Sigmoid colon (tissue), 6 donors: ENCODE measurements at regions not wholly inside any gene's neighbourhood (a gene's known extent, or its start where the extent isn't known, plus 50 kb on each side); places are given as distances from the start of the nearest gene placed in this dataset.
A peak's percentile ranks its signal among the peaks of the same experiment; 100 is the strongest.
"Not testable (repeated sequence)": the region's sequence is repeated elsewhere in the genome, so short reads cannot be mapped to it uniquely, and the experiment has no call there.

Experiments
- DNase-seq: peaks from one replicate; pipeline ENCODE4 v3.0.0-alpha.2; 2019
- H3K27ac ChIP-seq, 4 donors: fragments of 200-600 bp; sonication (generic); one replicate each; pipeline ENCODE4 v1.5.1; 2016 to 2019; ENCODE audit warnings: mild to moderate bottlenecking in 1 of 4
- H3K27me3 ChIP-seq, 3 donors: fragments of 200-600 bp; sonication (generic); one replicate each; pipeline ENCODE4 v1.5.1; 2019; ENCODE audit warnings: mild to moderate bottlenecking in 1 of 3
- H3K36me3 ChIP-seq, 4 donors: fragments of 200-600 bp; sonication (generic); one replicate each; pipeline ENCODE4 v1.5.1; 2016 to 2019
- H3K4me1 ChIP-seq, 4 donors: fragments of 200-600 bp; sonication (generic); one replicate each; pipeline ENCODE4 v1.5.1; 2017 to 2019
- H3K4me3 ChIP-seq, 4 donors: fragments of 200-600 bp; sonication (generic); one replicate each; pipeline ENCODE4 v1.5.1; 2017 to 2019; ENCODE audit warnings: mild to moderate bottlenecking in 2 of 4, moderate library complexity in 1 of 4
- H3K9me3 ChIP-seq, 4 donors: fragments of 200-600 bp in 3 of 4; sonication (generic) in 3 of 4; one replicate each; pipeline versions ENCODE4 v1.5.1 to v1.6.1; 2013 to 2019
- CTCF ChIP-seq, 4 experiments: fragments of 450-650 bp in 3 of 4; fragments of 200-600 bp in 1 of 4; IDR thresholded peaks; one replicate each; pipeline ENCODE4 v1.5.1; 2016 to 2019; ENCODE audit warnings: antibody characterized with exemption in 4 of 4, mild to moderate bottlenecking in 3 of 4, moderate library complexity in 2 of 4
- EP300 ChIP-seq, 4 donors: sonication (generic); formaldehyde crosslinking; IDR thresholded peaks; one replicate each; pipeline ENCODE4 v1.6.1; 2017; ENCODE audit warnings: antibody characterized with exemption in 4 of 4
- POLR2A ChIP-seq, 2 donors: fragments of 450-650 bp; IDR thresholded peaks; one replicate each; pipeline ENCODE4 v1.6.1; 2016; ENCODE audit warnings: antibody characterized with exemption in 2 of 2, mild to moderate bottlenecking in 2 of 2, moderate library complexity in 2 of 2
- POLR2AphosphoS5 ChIP-seq, 4 donors: sonication (generic); formaldehyde crosslinking; IDR thresholded peaks; one replicate each; pipeline ENCODE4 v1.6.1; 2017; ENCODE audit warnings: antibody characterized with exemption in 4 of 4
- WGBS, 2 donors: extraction: QIAGEN DNeasy Blood & Tissue Kit; methylation state at CpG; one replicate each; pipeline ENCODE4 v1.1.7; 2013; 5-methylcytosine and 5-hydroxymethylcytosine counted together
- intact Hi-C: fragments of 100-400 bp; cut with DNase I; formaldehyde crosslinking; loops from one replicate; pipeline ENCODE4 v1.15.1; 2023
- donor health status: healthy with polysubstance abuse.
- donor health status: healthy.

- Histone ChIP-seq H3K9me3 (no peaks in the 10 kb centered on the region), H3K4me1 (peaks cover 0 to 3% (median 0%) of the 10 kb centered on the region in 4 donors), H3K27ac (no peak overlapping the region), H3K4me3 (no peak overlapping the region), H3K27me3 (no peaks in the 10 kb centered on the region), H3K36me3 (no peaks in the 10 kb centered on the region)
- WGBS, 2 donors, result 67 to 68% methylated on average over 2 of the region's 2 CpGs
- DNase-seq, result no peak
- intact Hi-C loops, result no loop called here
- TF ChIP-seq CTCF (IDR thresholded peaks at IDR 0.05) (no peak), POLR2A (IDR thresholded peaks at IDR 0.05) (no peak), POLR2AphosphoS5 (IDR thresholded peaks at IDR 0.05) (no peak), EP300 (IDR thresholded peaks at IDR 0.05) (no peak)
Measured at GRCh38 chr7:142481548-142481947, 223.7 kb upstream of the PRSS58 start.

- intact Hi-C loops, result no loop called here
- Histone ChIP-seq H3K4me3 (no peak overlapping the region), H3K27me3 (no peaks in the 10 kb centered on the region), H3K27ac (no peak overlapping the region), H3K9me3 (no peaks in the 10 kb centered on the region), H3K4me1 (peaks cover 0 to 3% (median 0%) of the 10 kb centered on the region in 4 donors), H3K36me3 (no peaks in the 10 kb centered on the region)
- TF ChIP-seq CTCF (IDR thresholded peaks at IDR 0.05) (peak in 1 of 4 experiments; percentile 12), EP300 (IDR thresholded peaks at IDR 0.05) (no peak)
- no peak for DNase-seq
- 27 to 31% methylated on average over 9 of the region's 9 CpGs for WGBS, 2 donors
Measured at GRCh38 chr7:142478479-142479220, 220.8 kb upstream of the PRSS58 start.

- DNase-seq, H3K9me3 ChIP-seq, H3K27me3 ChIP-seq, H3K4me3 ChIP-seq, H3K36me3 ChIP-seq, H3K4me1 ChIP-seq, H3K27ac ChIP-seq, intact Hi-C loops: not testable (repeated sequence)
- 78 to 79% methylated on average over 5 of the region's 5 CpGs for WGBS, 2 donors
Measured at GRCh38 chr7:142477801-142478200, 219.9 kb upstream of the PRSS58 start.

- H3K27ac ChIP-seq, result no peak overlapping the region
- H3K9me3 ChIP-seq, result no peaks in the 10 kb centered on the region
- H3K4me1 ChIP-seq, result peaks cover 0 to 3% (median 0%) of the 10 kb centered on the region in 4 donors
- H3K4me3 ChIP-seq, result no peak overlapping the region
- intact Hi-C loops, result no loop called here
- H3K36me3 ChIP-seq, result no peaks in the 10 kb centered on the region
- TF ChIP-seq POLR2AphosphoS5 (IDR thresholded peaks at IDR 0.05) (no peak), POLR2A (IDR thresholded peaks at IDR 0.05) (no peak), EP300 (IDR thresholded peaks at IDR 0.05) (no peak), CTCF (IDR thresholded peaks at IDR 0.05) (no peak)
- H3K27me3 ChIP-seq, result no peaks in the 10 kb centered on the region
- no peak for DNase-seq
- 59 to 76% methylated on average over 3 of the region's 3 CpGs for WGBS, 2 donors
Measured at GRCh38 chr7:142477079-142477651, 219.3 kb upstream of the PRSS58 start.

GRCh38 chr7:142476077-142476476 lies 218.2 kb upstream of the PRSS58 start:
- Histone ChIP-seq H3K36me3 (no peaks in the 10 kb centered on the region), H3K4me1 (peaks cover 0 to 3% (median 0%) of the 10 kb centered on the region in 4 donors), H3K27me3 (no peaks in the 10 kb centered on the region), H3K27ac (no peak overlapping the region), H3K4me3 (no peak overlapping the region), H3K9me3 (no peaks in the 10 kb centered on the region)
- 92 to 94% methylated on average over 2 of the region's 2 CpGs for WGBS, 2 donors
- TF ChIP-seq CTCF (IDR thresholded peaks at IDR 0.05) (no peak), POLR2AphosphoS5 (IDR thresholded peaks at IDR 0.05) (no peak), EP300 (IDR thresholded peaks at IDR 0.05) (no peak), POLR2A (IDR thresholded peaks at IDR 0.05) (no peak)
- DNase-seq, result no peak
- intact Hi-C loops, result no loop called here
